LNCaP clone FGC (cell line): ENCODE measurements at regions not wholly inside any gene's neighbourhood (a gene's known extent, or its start where the extent isn't known, plus 50 kb on each side); places are given as distances from the start of the nearest gene placed in this dataset.
A peak's percentile ranks its signal among the peaks of the same experiment; 100 is the strongest.
"Not testable (repeated sequence)": the region's sequence is repeated elsewhere in the genome, so short reads cannot be mapped to it uniquely, and the experiment has no call there.

ENCODE experiments used
- DNase-seq: peaks from one replicate; pipeline ENCODE4 v3.0.0-alpha.2; 2011; ENCODE audit warnings: low read depth
- H3K4me3 ChIP-seq: 2 replicates; pipeline ENCODE4 v1.5.1; 2011; ENCODE audit warnings: mild to moderate bottlenecking, low read depth, low read length, control low read depth
- TF ChIP-seq, protein P1 (sequence below): IDR thresholded peaks from 2 replicates; pipeline ENCODE4 v1.5.1; 2012; ENCODE audit warnings: mild to moderate bottlenecking; ENCODE audit not compliant: control insufficient read depth, insufficient read depth; ENCODE audit errors: extremely low read depth

DNA sequence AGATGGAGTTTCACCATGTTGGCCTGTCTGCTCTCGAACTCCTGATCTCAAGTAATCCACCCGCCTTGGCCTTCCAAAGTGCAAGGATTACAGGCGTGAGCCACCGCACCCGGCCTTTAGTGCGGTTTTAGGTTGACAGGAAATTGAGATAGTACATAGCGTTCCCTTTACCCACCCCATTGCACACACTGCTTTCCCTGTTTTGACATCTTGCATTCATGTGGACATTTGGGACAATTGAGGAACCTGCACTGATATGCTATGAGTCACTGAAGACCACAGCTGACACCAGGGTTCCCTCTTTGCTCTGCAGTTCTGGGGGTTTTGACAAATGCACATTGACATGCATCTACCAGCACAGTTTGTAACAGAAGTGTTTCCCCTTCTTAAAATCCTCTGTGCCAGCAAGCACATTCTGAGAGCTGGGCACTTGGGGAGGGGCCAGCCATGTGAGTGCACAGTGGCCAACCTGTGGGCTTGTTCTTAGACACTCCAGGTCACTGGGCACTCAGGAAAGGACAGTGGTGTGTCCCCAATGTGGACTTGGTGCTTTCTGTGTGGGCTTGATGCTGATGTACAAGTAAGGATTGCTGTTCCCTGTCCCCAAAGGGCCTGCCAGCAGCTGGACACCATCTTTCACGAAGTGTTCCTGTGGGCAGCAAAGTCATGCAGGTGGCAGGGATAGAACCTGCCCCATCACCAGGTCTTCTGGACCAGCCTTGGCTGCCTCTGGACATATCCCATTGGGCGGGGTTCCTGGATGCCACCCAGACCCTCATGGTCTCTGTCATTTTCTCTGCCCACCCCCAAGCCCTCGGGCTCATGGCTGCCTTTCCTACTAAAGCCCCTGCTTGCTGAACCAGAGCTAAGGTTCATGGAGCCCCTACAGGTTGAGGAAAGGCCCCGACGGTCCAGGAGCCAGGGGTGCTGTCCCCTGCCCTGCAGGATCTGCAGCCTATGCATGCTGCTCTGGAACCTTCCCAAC lies 579.8 kb downstream of the GLRX3 start:
- TF ChIP-seq, protein P1, sequence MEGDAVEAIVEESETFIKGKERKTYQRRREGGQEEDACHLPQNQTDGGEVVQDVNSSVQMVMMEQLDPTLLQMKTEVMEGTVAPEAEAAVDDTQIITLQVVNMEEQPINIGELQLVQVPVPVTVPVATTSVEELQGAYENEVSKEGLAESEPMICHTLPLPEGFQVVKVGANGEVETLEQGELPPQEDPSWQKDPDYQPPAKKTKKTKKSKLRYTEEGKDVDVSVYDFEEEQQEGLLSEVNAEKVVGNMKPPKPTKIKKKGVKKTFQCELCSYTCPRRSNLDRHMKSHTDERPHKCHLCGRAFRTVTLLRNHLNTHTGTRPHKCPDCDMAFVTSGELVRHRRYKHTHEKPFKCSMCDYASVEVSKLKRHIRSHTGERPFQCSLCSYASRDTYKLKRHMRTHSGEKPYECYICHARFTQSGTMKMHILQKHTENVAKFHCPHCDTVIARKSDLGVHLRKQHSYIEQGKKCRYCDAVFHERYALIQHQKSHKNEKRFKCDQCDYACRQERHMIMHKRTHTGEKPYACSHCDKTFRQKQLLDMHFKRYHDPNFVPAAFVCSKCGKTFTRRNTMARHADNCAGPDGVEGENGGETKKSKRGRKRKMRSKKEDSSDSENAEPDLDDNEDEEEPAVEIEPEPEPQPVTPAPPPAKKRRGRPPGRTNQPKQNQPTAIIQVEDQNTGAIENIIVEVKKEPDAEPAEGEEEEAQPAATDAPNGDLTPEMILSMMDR = no peak
- no peak overlapping the region for H3K4me3 ChIP-seq
- DNase-seq = no peak

DNA sequence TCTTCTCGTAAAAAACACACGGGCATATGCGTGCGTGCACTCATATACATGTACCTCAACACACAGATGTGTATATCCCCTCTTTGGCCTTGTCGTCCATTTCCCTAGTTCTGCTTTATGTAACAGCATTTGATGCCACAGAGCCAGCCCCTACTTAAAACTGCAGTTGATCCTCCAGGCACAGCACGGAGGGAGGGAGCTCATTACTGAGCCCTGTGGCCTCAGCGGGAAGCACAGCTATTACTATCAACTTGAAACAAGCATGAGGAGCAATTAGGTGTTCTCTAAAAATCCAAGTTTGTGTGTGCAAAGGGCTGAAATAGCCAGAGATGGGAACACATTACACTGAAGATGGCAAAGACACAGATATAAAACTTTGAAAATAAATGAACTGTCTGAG lies 580.9 kb downstream of the GLRX3 start:
- no peak overlapping the region for H3K4me3 ChIP-seq
- no peak for DNase-seq
- TF ChIP-seq, protein P1 = peak; percentile 15; the same call in 1 of the 2 replicates

DNA sequence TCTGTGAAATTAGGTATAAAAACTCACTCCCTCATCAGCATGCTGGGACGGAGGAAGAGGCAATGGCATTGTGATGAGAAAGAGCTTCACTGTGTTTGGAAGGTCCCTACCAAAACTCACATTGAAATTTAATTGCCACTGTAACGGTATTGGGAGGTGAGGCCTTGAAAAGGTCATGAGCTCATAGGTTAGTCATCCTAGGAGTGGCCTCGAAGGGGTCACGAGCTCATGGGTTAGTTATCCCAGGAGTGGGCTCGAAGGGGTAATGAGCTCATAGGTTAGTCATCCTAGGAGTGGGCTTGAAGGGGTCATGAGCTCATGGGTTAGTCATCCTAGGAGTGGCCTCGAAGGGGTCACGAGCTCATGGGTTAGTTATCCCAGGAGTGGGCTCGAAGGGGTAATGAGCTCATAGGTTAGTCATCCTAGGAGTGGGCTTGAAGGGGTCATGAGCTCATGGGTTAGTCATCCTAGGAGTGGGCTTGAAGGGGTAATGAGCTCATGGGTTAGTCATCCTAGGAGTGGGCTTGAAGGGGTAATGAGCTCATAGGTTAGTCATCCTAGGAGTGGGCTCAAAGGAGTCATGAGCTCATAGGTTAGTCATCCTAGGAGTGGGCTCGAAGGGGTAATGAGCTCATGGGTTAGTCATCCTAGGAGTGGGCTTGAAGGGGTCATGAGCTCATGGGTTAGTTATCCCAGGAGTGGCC lies 582.7 kb downstream of the GLRX3 start:
- not testable (repeated sequence) for H3K4me3 ChIP-seq, DNase-seq

DNA sequence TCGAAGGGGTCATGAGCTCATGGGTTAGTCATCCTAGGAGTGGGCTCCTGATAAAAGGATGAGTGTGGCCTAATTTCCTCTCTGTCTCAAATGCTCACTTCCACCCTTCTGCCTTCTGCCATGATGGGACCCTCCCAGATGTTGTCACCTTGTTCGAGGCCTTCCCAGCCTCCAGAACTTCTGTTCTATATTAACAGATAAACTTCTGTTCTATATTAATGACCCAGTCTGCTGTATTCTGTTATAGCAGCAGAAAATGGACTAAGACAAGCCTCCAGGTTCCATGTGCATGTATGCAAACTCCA lies 583.2 kb downstream of the GLRX3 start:
- TF ChIP-seq, protein P1 = no peak
- H3K4me3 ChIP-seq = no peak overlapping the region
- DNase-seq = no peak

DNA sequence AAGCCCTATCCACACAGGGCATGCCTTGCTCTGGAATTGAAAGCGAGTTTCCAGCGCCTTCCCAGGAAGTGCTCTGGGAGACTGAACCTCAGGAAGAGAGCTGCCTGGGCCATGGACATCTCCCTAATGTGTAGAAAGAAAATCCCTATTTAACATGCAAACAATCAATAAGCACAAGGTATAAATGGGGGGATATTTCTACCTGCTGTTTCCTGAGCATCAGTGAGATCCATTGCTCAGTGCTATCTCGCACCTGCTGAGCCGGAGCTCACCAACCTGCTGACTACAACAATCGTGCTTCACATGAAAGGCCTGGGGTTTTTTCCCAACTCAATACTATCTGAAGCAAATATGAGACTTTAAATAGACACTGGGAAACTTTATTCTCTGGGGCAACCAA lies 584.0 kb downstream of the GLRX3 start:
- TF ChIP-seq, protein P1 = no peak
- no peak overlapping the region for H3K4me3 ChIP-seq
- no peak for DNase-seq

DNA sequence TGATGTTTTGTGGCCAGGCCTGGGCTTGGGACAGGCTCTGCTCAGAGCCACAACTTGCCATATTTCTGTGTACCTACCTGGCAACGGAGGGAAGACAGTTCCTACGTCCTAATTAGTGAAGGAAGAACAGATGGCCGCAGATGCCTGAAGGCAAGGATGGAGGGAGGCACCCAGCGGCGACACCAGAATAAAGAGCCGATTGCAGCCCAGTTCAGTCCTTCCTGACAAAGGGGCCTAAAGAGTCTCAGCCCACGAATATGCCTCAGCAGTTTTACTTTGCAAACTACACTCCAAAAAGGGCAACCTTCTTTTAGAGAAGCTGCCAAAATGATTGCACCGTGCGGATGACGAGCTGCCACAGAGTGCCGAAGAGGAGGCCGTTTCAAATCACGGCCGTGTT lies 585.8 kb downstream of the GLRX3 start:
- no peak overlapping the region for H3K4me3 ChIP-seq
- TF ChIP-seq, protein P1 = no peak
- DNase-seq = no peak

DNA sequence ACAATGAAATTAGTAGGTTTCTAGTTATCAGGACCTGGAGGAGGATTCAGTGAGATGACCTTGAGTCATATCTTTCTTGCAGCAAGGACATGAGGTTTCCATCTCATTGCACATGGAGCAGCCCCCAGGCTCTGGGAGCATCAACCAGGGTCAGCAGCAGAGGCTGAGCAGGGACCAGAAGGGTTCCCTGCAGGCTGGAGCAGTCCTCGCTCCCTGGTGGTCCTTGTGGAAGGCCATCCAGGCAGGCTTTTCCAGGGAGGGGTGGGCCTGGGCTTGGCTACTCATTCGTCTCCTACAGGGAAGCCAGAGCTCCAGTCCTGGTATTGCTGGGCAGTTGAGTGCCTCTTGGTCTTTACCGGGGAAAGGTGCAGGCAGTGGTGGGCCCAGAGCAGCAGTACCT lies 587.5 kb downstream of the GLRX3 start:
- TF ChIP-seq, protein P1 = no peak
- no peak overlapping the region for H3K4me3 ChIP-seq
- no peak for DNase-seq
